Activated T-cell treated with anti-CD3 and anti-CD28 coated beads, Interleukin-2, amount 50 U/mL, for 4 hours (primary cell): ENCODE measurements at regions not wholly inside any gene's neighbourhood (a gene's known extent, or its start where the extent isn't known, plus 50 kb on each side); places are given as distances from the start of the nearest gene placed in this dataset.

Source experiments
- ATAC-seq, 2 donors: fragments of 200-7000 bp; cut with Tn5 transposase; one replicate each; pipeline ENCODE4 v1.10.0; 2021
- DNase-seq: peaks from one replicate; pipeline ENCODE4 v3.0.0-alpha.2; 2020
- H3K27me3 Mint-ChIP-seq: one replicate; pipeline ENCODE4 v1.8.0; 2021; ENCODE audit warnings: low read depth, mixed read lengths
- H3K36me3 Mint-ChIP-seq: one replicate; pipeline ENCODE4 v1.8.0; 2022; ENCODE audit warnings: mixed read lengths; ENCODE audit not compliant: insufficient read depth
- H3K4me1 Mint-ChIP-seq: one replicate; pipeline ENCODE4 v1.8.0; 2021; ENCODE audit warnings: low read depth, mixed read lengths
- H3K4me3 Mint-ChIP-seq: one replicate; pipeline ENCODE4 v1.8.0; 2021; ENCODE audit warnings: mild to moderate bottlenecking, moderate library complexity, mixed read lengths
- H3K9me3 Mint-ChIP-seq: one replicate; pipeline ENCODE4 v1.8.0; 2021; ENCODE audit warnings: mixed read lengths

DNA sequence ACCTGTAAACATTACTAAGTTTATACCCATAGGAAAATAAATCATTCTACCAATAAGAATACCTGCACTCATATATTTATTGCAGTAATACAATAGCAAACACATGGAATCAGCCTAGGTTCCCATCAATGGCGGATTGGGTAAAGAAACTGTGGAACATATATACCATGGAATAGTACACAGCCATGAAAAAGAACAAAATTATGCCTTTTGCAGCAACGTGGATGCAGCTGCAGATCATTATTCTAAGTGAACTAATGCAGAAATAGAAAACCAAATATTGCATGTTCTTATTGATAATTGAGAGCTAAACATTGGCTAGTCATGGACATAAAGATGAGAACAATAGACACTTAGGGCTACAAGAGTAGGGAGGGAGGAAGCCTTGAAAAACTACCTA, 667.4 kb upstream of the WWC1 start:
- Mint-ChIP-seq H3K4me3 (no peak overlapping the region), H3K27me3 (no peaks in the 10 kb centered on the region), H3K36me3 (no peaks in the 10 kb centered on the region), H3K4me1 (no peaks in the 10 kb centered on the region), H3K9me3 (peaks cover 12% of the 10 kb centered on the region)
- DNase-seq = no peak
- ATAC-seq = no peak

DNA sequence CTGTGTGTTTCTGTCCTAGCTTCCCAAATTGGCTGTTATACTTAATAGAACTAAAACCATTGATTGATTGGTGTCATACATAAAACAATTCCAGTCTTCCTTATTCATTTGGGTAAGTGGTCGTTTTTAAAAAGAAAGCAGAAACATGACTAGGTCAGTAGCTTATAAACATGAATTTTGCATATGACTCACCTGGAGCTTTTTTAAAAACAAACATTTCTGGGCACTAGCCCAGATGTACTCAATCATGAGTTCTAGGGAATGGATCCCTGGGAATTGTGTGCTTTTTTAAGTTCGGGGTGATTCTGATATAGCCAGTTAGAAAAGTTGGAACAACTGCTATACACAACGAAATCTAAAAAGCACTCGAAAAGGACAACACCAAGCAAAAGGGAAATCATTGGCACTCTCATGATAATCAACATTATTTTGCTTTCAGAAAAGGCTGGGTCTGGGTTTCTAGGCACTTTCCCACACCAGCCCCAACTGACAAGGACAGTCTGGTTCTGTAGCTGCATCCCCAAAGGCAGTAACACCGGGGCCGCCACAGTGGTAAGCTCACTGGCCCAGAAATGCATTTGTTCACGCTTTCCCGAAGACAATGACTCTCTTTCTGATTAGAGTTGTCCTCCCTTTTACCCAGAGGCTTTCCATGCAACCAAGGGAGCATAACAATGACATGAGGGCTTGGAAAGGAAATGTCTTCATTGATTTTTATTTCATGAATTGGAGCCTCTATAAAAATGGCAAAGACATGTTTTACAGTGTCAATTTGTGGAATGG, 664.9 kb upstream of the WWC1 start:
- no peaks in the 10 kb centered on the region for H3K36me3 Mint-ChIP-seq
- ATAC-seq (no peak), DNase-seq (no peak)
- H3K4me3 Mint-ChIP-seq = no peak overlapping the region
- H3K27me3 Mint-ChIP-seq = no peaks in the 10 kb centered on the region
- H3K4me1 Mint-ChIP-seq = no peaks in the 10 kb centered on the region
- H3K9me3 Mint-ChIP-seq = peaks cover 12% of the 10 kb centered on the region

GRCh38 chr5:167629634-167630033, 661.8 kb upstream of the WWC1 start:
- Mint-ChIP-seq H3K4me3 (no peak overlapping the region), H3K9me3 (peaks cover 10% of the 10 kb centered on the region), H3K36me3 (no peaks in the 10 kb centered on the region), H3K4me1 (no peaks in the 10 kb centered on the region), H3K27me3 (no peaks in the 10 kb centered on the region)
- DNase-seq (no peak), ATAC-seq (no peak)

- Mint-ChIP-seq H3K27me3 (no peaks in the 10 kb centered on the region), H3K4me1 (no peaks in the 10 kb centered on the region), H3K36me3 (no peaks in the 10 kb centered on the region), H3K9me3 (peaks cover 10% of the 10 kb centered on the region), H3K4me3 (no peak overlapping the region)
- ATAC-seq (no peak), DNase-seq (no peak)
Measured at GRCh38 chr5:167631191-167631590, 660.3 kb upstream of the WWC1 start.

GRCh38 chr5:167633114-167633513, 658.3 kb upstream of the WWC1 start:
- peaks cover 10% of the 10 kb centered on the region for H3K9me3 Mint-ChIP-seq
- H3K36me3 Mint-ChIP-seq = no peaks in the 10 kb centered on the region
- no peaks in the 10 kb centered on the region for H3K27me3 Mint-ChIP-seq

DNA sequence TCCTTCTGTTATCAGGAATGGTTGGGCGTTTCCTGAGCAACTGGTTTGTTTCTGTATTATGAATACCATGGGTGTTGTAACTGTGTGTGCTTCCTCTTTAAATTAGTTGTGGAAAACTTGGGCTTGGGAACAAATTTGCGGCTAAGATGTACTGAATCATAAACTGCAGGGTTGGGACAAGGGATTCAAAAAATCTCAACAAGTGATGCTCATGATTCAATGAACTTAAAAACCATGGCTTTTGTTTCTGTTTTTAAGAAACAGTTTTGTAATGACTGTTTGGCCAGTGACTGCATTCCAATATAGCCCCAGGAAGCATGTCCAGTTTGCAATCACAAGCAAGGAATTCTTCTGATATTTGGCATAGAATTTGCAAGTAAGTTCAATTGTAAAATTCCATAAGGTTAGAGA, 657.5 kb upstream of the WWC1 start:
- Mint-ChIP-seq H3K4me1 (no peaks in the 10 kb centered on the region), H3K4me3 (no peak overlapping the region), H3K27me3 (no peaks in the 10 kb centered on the region), H3K36me3 (no peaks in the 10 kb centered on the region), H3K9me3 (peaks cover 10% of the 10 kb centered on the region)
- no peak for DNase-seq
- no peak for ATAC-seq

More at GRCh38 chr5:167633114-167633513, 658.3 kb upstream of the WWC1 start:
- Mint-ChIP-seq H3K4me1 (no peaks in the 10 kb centered on the region), H3K4me3 (no peak overlapping the region)
- DNase-seq (no peak), ATAC-seq (no peak)

DNA sequence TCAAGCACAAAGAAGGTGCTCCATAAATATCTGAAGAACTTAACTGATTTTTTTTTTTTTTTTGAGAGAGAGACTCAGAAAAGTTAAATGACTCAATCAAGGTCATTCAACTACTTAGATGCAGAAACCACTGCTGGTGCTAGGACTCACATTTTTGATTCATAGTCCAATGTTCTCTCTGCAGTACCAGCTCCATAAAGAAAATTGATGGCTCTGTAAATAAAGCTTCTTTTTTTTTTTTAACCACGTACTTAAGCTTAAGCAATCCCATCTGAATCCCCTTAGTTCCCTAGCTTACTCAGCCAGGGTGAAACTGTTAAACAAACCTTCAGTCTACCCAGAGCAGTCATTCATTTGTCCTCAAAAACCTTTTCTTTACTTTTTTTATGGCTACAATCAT, 657.0 kb upstream of the WWC1 start:
- no peaks in the 10 kb centered on the region for H3K4me1 Mint-ChIP-seq
- ATAC-seq = no peak
- no peaks in the 10 kb centered on the region for H3K36me3 Mint-ChIP-seq

GRCh38 chr5:167638816-167639215, 652.6 kb upstream of the WWC1 start:
- no peaks in the 10 kb centered on the region for H3K4me1 Mint-ChIP-seq
- no peaks in the 10 kb centered on the region for H3K36me3 Mint-ChIP-seq
- H3K9me3 Mint-ChIP-seq = no peaks in the 10 kb centered on the region
- no peak overlapping the region for H3K4me3 Mint-ChIP-seq
- no peak for DNase-seq
- ATAC-seq = no peak
- H3K27me3 Mint-ChIP-seq = no peaks in the 10 kb centered on the region

More for the DNA sequence above, 657.0 kb upstream of the WWC1 start:
- Mint-ChIP-seq H3K4me3 (no peak overlapping the region), H3K27me3 (no peaks in the 10 kb centered on the region), H3K9me3 (peaks cover 10% of the 10 kb centered on the region)
- DNase-seq = no peak

- Mint-ChIP-seq H3K9me3 (no peaks in the 10 kb centered on the region), H3K36me3 (no peaks in the 10 kb centered on the region), H3K27me3 (no peaks in the 10 kb centered on the region), H3K4me3 (no peak overlapping the region), H3K4me1 (no peaks in the 10 kb centered on the region)
- no peak for DNase-seq
- ATAC-seq = no peak
Measured at GRCh38 chr5:167639273-167639672, 652.2 kb upstream of the WWC1 start.

DNA sequence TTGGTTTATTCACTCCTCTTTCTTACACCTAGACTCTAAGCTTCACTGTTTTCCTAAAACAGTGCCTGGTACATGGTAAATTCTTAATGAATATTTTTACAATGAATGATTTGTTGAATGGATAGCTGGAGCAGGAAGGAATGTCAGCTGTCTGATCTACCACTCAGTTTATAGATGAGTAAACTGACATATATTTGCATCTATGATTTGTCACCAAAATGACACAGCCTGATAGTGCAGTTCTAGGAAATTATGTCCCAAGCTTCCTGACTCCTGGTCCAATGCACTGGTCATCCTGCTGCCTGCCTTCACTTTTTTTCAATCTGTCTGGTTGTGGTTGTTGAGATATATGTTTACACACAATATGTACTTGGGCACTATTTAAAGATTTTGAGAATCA, 651.7 kb upstream of the WWC1 start:
- H3K9me3 Mint-ChIP-seq = no peaks in the 10 kb centered on the region
- ATAC-seq = no peak
- no peak overlapping the region for H3K4me3 Mint-ChIP-seq
- H3K36me3 Mint-ChIP-seq = no peaks in the 10 kb centered on the region
- no peaks in the 10 kb centered on the region for H3K4me1 Mint-ChIP-seq
- DNase-seq = no peak
- H3K27me3 Mint-ChIP-seq = no peaks in the 10 kb centered on the region

- no peaks in the 10 kb centered on the region for H3K27me3 Mint-ChIP-seq
- H3K36me3 Mint-ChIP-seq = no peaks in the 10 kb centered on the region
- no peaks in the 10 kb centered on the region for H3K4me1 Mint-ChIP-seq
- DNase-seq (no peak), ATAC-seq (no peak)
- H3K4me3 Mint-ChIP-seq = no peak overlapping the region
- no peaks in the 10 kb centered on the region for H3K9me3 Mint-ChIP-seq
Measured at GRCh38 chr5:167642181-167642580, 649.3 kb upstream of the WWC1 start.

- Mint-ChIP-seq H3K4me3 (no peak overlapping the region), H3K36me3 (no peaks in the 10 kb centered on the region), H3K27me3 (no peaks in the 10 kb centered on the region), H3K9me3 (no peaks in the 10 kb centered on the region), H3K4me1 (no peaks in the 10 kb centered on the region)
- ATAC-seq (no peak), DNase-seq (no peak)
Measured at GRCh38 chr5:167642779-167643517, 648.5 kb upstream of the WWC1 start.

- Mint-ChIP-seq H3K36me3 (no peaks in the 10 kb centered on the region), H3K27me3 (no peaks in the 10 kb centered on the region), H3K4me1 (no peaks in the 10 kb centered on the region), H3K9me3 (no peaks in the 10 kb centered on the region), H3K4me3 (no peak overlapping the region)
- ATAC-seq = no peak
- DNase-seq = no peak
Measured at GRCh38 chr5:167643631-167644280, 647.7 kb upstream of the WWC1 start.

DNA sequence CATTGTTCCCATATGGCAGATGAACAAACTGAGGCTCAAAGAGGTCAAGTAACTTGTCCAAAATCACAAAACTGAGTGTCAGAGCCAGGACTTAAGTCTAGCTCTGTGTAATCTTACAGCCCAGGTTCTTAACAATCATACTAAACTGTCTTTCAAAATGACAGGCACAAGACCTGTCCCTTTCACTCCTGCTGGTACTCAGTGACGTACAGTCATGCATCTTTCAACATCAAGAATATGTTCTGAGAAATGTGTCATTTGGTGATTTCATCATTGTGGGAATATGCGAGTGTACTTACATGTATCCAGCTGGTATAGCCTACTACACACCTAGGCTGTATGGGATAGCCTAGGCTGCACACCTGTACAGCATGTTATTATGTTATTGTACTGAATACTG, 646.8 kb upstream of the WWC1 start:
- no peaks in the 10 kb centered on the region for H3K36me3 Mint-ChIP-seq
- no peak overlapping the region for H3K4me3 Mint-ChIP-seq
- no peaks in the 10 kb centered on the region for H3K9me3 Mint-ChIP-seq
- ATAC-seq (no peak), DNase-seq (no peak)
- H3K27me3 Mint-ChIP-seq = no peaks in the 10 kb centered on the region
- no peaks in the 10 kb centered on the region for H3K4me1 Mint-ChIP-seq

DNA sequence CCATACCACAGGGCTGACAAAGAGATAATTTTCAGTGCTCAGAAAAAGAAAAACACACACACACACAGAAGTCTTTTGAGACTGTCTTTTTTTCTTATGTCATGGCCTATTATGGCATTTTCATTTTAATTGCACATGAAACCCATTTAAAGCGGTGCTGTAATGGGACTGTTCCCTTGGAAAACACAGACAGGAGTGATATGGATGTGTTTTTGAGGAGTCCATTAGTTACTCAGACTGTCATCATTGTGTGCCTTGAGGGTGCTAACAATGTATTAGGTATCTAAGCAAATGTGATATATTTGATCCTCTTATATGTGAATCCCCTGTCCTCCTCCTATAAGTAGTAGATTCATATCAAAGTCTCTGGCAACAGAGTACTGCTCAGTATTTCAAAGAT, 642.0 kb upstream of the WWC1 start:
- DNase-seq (no peak), ATAC-seq (no peak)
- Mint-ChIP-seq H3K27me3 (no peaks in the 10 kb centered on the region), H3K36me3 (no peaks in the 10 kb centered on the region), H3K9me3 (no peaks in the 10 kb centered on the region), H3K4me3 (no peak overlapping the region), H3K4me1 (no peaks in the 10 kb centered on the region)
